HG03103 (cell line): ENCODE measurements at regions not wholly inside any gene's neighbourhood (a gene's known extent, or its start where the extent isn't known, plus 50 kb on each side); places are given as distances from the start of the nearest gene placed in this dataset.

ENCODE experiments used
- ATAC-seq: cut with Tn5 transposase; IDR thresholded peaks from one replicate; pipeline ENCODE4 v1.9.1; 2021; ENCODE audit warnings: low read depth; ENCODE audit not compliant: unreplicated experiment

GRCh38 chr3:43210049-43211027 lies 76.0 kb upstream of the SNRK start:
- ATAC-seq = no peak

DNA sequence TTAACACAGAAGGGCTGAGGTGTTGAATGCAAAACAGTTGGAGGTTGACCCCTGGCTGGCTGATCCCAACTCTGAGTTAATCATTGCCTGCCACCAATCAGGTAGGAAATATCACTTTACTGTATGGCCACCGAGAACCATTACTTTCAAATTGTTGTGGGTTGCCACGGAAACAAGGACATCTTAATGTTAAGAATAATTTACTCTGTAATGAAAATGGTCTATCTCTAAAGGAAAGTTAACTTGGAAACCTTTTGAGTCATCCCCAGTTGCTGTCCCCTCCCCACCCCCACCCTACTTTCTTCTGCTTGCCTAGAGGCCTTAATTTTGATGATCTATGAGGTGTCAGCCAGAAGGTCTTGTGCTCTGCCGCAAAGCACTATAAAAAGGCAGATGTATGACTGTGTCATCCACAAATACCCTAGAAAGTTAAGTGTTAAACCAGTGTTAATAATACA lies 78.7 kb upstream of the SNRK start:
- ATAC-seq = no peak

DNA sequence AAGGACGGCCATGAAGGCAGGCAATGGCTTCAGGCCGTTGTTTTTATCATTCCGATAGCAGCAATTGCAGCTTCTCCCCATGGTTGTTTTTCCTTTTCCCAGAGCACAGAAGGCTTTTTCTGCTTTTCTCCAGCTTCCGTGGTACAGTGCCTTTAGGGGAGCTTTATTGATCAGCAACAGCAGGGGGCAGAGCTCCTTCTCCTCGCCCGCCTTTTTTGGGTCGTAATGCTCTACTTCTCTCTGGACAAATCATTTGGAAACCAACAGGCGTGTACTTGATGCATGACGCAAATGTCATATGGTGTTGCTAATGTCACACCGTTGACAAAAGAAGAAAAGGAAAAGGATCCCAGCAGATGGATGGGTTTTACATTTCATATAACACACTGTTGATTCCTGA lies 79.7 kb upstream of the SNRK start:
- no peak for ATAC-seq

- ATAC-seq = no peak
These were observed 80.2 kb upstream of the SNRK start for GRCh38 chr3:43206105-43206504.

DNA sequence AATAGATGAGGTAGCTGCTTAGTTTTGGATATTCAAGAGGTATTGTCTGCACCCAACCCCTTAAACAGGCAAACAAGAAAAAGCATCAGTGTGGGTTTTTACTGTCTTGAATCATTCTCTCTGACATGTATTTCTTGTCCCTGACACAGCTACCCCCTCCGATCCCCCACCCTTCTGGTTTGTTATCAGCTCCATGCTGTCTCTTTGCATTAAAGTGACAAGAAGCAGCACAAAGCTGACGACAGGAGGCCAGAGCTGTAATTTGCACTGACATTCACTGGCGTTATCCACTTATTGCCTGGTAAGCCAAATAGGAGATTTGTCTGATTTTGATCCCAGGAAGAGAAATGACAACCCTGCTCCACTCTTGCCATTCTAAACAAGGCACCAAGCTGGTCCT lies 83.3 kb upstream of the SNRK start:
- ATAC-seq = no peak

DNA sequence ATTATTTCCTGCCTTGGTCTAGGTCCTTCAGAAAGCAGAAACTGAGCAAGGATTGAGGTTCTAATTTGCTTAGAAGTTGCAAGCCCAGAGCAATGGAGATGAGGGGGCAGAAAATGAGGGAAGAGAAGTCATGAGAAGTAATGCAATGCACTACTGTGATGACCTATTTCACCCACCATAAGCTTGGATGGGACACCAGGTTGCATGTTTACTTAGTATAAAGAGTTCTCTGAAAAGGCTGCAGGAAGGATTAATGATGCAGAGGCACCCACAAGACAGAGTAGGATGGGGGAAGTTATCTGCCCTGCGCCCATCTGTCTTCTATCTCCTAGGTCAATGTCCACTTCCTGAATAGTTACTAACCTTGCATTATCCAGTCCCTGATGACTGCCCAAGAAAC lies 84.8 kb upstream of the SNRK start:
- ATAC-seq = no peak

DNA sequence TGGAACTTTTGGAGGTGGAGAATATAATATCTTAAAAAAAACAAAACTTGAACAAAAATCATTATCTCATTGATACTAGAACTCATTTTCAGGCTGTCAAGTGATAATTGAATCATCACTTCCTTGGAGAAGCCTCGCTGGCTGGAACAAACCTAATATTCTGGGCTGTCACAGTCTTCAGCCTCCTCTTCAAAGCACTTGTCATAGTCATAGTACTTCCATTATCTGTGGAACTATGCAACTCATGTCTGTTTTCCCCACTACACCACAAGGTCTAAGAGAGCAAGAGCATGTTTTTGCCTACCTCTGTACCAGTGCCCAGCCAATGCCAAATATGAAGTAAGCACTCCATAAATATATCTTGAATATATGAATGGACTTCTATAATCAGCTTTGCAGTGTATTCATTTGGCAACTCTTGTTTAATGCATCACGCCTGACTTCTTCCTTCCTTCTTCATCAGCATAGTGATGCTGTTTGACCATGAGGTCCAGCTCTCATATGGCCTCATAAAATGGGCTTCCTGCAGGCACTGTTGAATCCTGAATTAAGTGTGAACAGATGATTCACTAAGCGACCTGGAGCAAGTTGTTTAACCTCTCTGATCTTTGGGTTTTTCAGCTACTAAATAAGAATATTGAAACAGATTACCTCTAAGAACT lies 86.6 kb upstream of the SNRK start:
- ATAC-seq = no peak

- ATAC-seq = no peak
These were observed 87.3 kb upstream of the SNRK start for GRCh38 chr3:43198791-43199644.

- ATAC-seq = no peak
These were observed 88.0 kb upstream of the SNRK start for GRCh38 chr3:43198301-43198700.

DNA sequence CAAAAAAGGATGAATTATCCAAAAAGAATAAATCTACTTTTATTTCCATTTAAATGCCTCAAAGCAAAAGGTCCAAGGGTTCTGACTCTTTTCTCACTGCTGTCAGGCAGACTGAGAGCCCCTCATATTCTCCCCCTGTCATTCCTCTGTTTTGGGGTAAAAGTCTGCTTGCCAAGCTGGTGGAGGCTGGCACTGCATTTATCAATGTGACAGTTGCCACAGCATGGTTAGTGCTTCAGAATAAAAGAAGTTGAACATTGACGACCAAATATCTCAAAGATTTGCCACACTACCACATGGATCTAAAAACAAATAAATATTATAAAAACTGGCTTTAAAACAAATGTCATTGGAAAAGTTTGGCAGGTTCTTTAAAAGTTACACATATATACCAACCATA lies 89.2 kb upstream of the SNRK start:
- no peak for ATAC-seq

GRCh38 chr3:43196721-43197120 lies 89.6 kb upstream of the SNRK start:
- no peak for ATAC-seq

- no peak for ATAC-seq
These were observed 89.2 kb upstream of the POMGNT2 start for GRCh38 chr3:43195115-43195498.

DNA sequence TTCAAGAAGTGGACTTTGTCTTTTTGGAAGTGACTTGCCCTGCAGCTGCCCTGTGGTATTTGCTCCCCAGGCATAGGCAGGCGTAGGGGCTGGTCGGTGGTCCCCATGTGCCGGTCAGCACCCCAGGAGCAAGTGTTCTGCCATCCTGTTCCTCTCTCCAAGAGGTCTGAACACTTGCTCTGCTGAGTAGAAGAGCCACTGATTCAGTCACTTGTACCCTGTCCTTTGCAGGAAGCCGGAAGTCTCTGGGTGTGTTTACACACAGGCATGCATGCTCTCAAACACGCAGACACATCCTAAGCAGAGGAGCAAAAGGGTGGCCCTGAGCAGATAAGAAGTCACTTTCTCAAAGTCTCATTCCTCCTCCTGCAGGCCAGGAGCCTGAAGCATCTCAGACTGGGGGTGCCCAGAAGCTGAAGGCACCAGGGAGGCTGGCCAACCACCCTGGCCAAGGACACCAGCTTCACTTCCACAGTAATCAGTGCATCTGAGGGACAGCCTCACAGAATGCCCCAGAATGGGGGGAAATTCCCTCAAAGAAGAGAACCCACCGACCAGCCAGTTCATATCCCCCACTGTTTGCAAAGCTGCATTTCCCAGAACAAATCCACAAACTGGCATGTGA lies 88.7 kb upstream of the POMGNT2 start:
- ATAC-seq = no peak

GRCh38 chr3:43194069-43194468 lies 88.2 kb upstream of the POMGNT2 start:
- ATAC-seq = no peak

DNA sequence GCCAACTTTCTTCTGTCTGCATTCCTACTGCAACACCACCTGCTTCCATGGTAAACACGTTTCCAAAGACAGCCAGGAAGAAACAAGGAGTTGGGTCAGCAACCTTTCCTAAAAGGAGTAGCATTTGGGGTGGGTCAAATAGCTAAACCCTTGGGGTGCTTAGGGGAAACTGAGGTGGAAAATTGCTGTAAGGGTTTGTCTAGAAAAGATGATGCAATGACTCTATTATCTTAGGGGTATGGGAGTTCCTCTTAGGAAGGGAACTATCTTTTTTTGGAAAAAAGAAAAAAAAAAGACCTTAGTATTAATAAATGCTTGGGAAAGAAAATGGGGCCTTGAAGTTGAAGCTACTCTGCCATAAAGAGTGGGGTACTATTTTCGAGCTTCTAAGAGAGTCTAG lies 86.1 kb upstream of the POMGNT2 start:
- no peak for ATAC-seq

DNA sequence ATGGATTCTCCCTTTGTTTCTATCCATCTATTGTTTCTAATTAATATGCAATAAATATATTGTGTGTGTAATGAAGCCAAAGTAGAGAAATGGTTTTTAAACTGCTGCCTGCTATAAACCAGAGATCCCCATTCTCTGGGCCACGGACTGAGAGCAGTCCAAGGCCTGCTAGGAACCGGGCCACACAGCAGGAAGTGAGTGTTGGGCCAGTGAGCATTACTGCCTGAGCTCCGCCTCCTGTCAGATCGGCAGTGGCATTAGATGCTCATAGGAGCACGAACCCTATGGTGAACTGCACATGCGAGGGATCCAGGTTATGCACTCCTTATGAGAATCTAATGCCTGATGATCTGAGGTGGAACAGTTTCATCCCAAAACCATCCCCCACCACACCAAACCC lies 85.2 kb upstream of the POMGNT2 start:
- ATAC-seq = no peak

GRCh38 chr3:43190670-43191069 lies 84.8 kb upstream of the POMGNT2 start:
- ATAC-seq = no peak

GRCh38 chr3:43187836-43188479 lies 82.1 kb upstream of the POMGNT2 start:
- ATAC-seq = no peak

DNA sequence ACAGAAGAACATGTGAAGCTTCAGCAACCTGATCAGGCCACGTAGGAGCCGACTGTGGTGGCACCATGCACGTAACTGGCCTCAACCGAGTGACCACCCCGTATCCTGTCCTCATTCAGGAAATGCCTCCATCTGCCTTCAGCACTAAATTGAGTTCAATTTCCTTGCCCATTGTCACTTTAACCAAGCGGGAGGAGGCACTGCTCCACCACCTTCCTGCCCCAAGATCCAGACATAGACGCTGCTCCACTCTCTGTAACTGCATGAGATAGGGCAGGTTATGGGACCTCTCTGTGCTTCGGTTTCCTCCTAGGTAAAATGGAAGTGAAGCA lies 80.1 kb upstream of the POMGNT2 start:
- ATAC-seq = no peak

GRCh38 chr3:43185274-43185982 lies 79.5 kb upstream of the POMGNT2 start:
- ATAC-seq = no peak
